ENCODE measurements at regions not wholly inside any gene's neighbourhood (a gene's known extent, or its start where the extent isn't known, plus 50 kb on each side); places are given as distances from the start of the nearest gene placed in this dataset.

DNA sequence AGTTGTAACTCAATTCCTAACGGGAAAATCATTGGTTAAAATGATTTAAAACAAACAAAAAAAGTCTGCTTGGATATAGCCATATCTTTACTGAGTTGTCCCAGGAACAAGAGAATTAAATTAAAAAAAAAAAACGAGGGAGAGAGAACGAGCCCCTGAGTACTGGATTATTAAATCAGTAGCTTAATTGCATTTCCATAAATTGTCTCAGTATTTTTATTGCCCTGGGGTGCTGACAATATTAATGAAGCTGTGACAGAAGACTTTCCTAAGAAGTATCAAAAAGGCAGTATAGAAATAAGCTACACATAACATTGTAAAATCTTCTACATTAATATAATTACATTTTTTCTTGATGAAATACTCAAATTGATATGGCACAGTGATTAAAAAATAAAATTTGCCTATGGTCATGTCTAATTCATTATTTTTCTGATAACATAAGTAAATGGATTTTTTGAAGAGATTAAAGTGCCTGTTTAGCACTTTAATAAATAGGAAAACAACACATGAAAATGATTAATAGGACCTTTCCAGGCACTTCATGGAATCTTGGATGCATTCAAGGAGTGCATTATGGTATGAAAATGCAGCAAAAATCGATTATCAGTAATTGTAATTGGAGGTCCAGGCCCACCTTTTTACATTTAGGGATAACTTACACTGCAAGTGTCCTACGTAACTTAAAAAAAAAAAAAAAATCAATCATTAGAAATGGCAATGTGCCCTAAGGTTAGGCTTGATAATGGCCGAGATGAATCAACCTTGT, 2233.4 kb downstream of the ARAP2 start:
- WGBS, 2 experiments (ENCODE audit: extremely low coverage in 1 of 2, insufficient coverage in 1 of 2, insufficient read length in 1 of 2, insufficient replicate concordance in 2 of 2, low coverage in 1 of 2, low lambda C conversion rate in 2 of 2, missing lambda C conversion rate in 1 of 2): 87% methylated on average over 6 of the region's 6 CpGs; no CpG with 5 or more reads in 1 of the 2 experiments
- CTCF ChIA-PET (ENCODE audit: partially characterized antibody): no interaction called here
- TF ChIP-seq ZNF274 (IDR thresholded peaks at IDR 0.05; ENCODE audit: borderline replicate concordance, extremely low read depth, low read length) (no peak), SUZ12 (IDR thresholded peaks at IDR 0.05; ENCODE audit: low read length) (no peak), BACH1 (IDR thresholded peaks at IDR 0.05; ENCODE audit: low read length) (no peak), ASH2L (IDR thresholded peaks at IDR 0.05; ENCODE audit: low read length) (no peak), TCF12 (IDR thresholded peaks at IDR 0.05; ENCODE audit: low read depth, low read length) (no peak), JUND (IDR thresholded peaks at IDR 0.05; ENCODE audit: low read length) (no peak), EP300 (IDR thresholded peaks at IDR 0.05; ENCODE audit: borderline replicate concordance in 1 of 2, low read depth in 2 of 2, low read length in 2 of 2) (no peak), KDM4A (IDR thresholded peaks at IDR 0.05; ENCODE audit: low read depth, low read length, severe bottlenecking) (no peak), SIX5 (IDR thresholded peaks at IDR 0.05; ENCODE audit: low read depth, low read length) (no peak), SRF (IDR thresholded peaks at IDR 0.05; ENCODE audit: low read depth, low read length) (no peak), RNF2 (IDR thresholded peaks at IDR 0.05; ENCODE audit: borderline replicate concordance, low read depth, low read length, missing control alignments, poor library complexity, severe bottlenecking) (no peak), POLR2A (IDR thresholded peaks at IDR 0.05; ENCODE audit: control extremely low read depth in 1 of 2, low read depth in 2 of 2, low read length in 2 of 2) (no peak), CBX5 (IDR thresholded peaks at IDR 0.05; ENCODE audit: low read depth, low read length) (no peak)

More for the DNA sequence above, 2233.4 kb downstream of the ARAP2 start:
- FAIRE-seq: no peak
- Histone ChIP-seq H3K27ac (ENCODE audit: low read depth, low read length) (no peak overlapping the region), H3K4me2 (ENCODE audit: insufficient read depth in 1 of 2, low read depth in 2 of 2, low read length in 2 of 2) (no peak overlapping the region), H2BK12ac (ENCODE audit: low read depth, low read length) (no peak overlapping the region), H2AK5ac (ENCODE audit: low read depth, low read length) (no peak overlapping the region), H3K23me2 (ENCODE audit: low read depth, low read length) (no peaks in the 10 kb centered on the region), H3K9me3 (ENCODE audit: insufficient read depth in 2 of 2, low read depth in 1 of 2, low read length in 1 of 2) (no peaks in the 10 kb centered on the region), H3K18ac (ENCODE audit: extremely low read depth, low read length) (no peak overlapping the region), H4K91ac (replicated peaks; ENCODE audit: insufficient read length, low read length) (no peak overlapping the region), H2BK120ac (replicated peaks; ENCODE audit: low read depth, low read length) (no peak overlapping the region), H4K5ac (ENCODE audit: insufficient read length, low read depth, low read length) (no peak overlapping the region), H3K79me2 (ENCODE audit: control insufficient read depth in 1 of 2, insufficient read depth in 2 of 2, low read length in 2 of 2) (no peaks in the 10 kb centered on the region), H2BK20ac (ENCODE audit: low read length) (no peak overlapping the region), H3K4me3 (ENCODE audit: extremely low read depth in 1 of 4, insufficient read depth in 2 of 4, low read depth in 3 of 4, low read length in 4 of 4) (no peak overlapping the region), H2AFZ (ENCODE audit: low read length) (no peak overlapping the region), H3K14ac (ENCODE audit: insufficient read length) (no peak overlapping the region), H4K8ac (ENCODE audit: extremely low read depth, insufficient read depth, low read length) (no peak overlapping the region), H3K56ac (replicated peaks; ENCODE audit: insufficient read length, low read depth, low read length) (no peak overlapping the region), H2BK5ac (ENCODE audit: low read depth, low read length) (no peak overlapping the region), H2BK15ac (ENCODE audit: low read length) (no peak overlapping the region), H3K36me3 (ENCODE audit: control insufficient read depth in 2 of 4, insufficient read depth in 4 of 4, low read length in 3 of 4) (no peaks in the 10 kb centered on the region), H3K27me3 (replicated peaks in 1 of 4; ENCODE audit: control insufficient read depth in 3 of 4, extremely low read depth in 1 of 4, insufficient read depth in 3 of 4, low read length in 3 of 4) (no peaks in the 10 kb centered on the region), H3K23ac (ENCODE audit: insufficient read length) (no peak overlapping the region), H4K20me1 (replicated peaks in 1 of 2; ENCODE audit: control insufficient read depth in 1 of 2, insufficient read depth in 2 of 2, low read length in 2 of 2) (no peaks in the 10 kb centered on the region), H3K4ac (replicated peaks; ENCODE audit: insufficient read length, low read depth, low read length) (no peak overlapping the region), H3K79me1 (ENCODE audit: low read depth, low read length) (no peaks in the 10 kb centered on the region), H3K4me1 (replicated peaks in 1 of 4; ENCODE audit: control insufficient read depth in 3 of 4, insufficient read depth in 4 of 4, low read length in 3 of 4) (no peaks in the 10 kb centered on the region), H3K9ac (replicated peaks in 1 of 4; ENCODE audit: extremely low read depth in 1 of 4, low read depth in 3 of 4, low read length in 3 of 4) (no peak overlapping the region)
- DNase-seq (ENCODE audit: low read depth in 1 of 2, low spot score in 2 of 2): no peak
- POLR2A ChIA-PET (ENCODE audit: partially characterized antibody): no interaction called here
